Skeletal muscle tissue (tissue), 3 donors: ENCODE measurements at regions not wholly inside any gene's neighbourhood (a gene's known extent, or its start where the extent isn't known, plus 50 kb on each side); places are given as distances from the start of the nearest gene placed in this dataset.

Source experiments
- H3K27ac ChIP-seq: one replicate; pipeline ENCODE4 v1.7.0; 2013; ENCODE audit warnings: mild to moderate bottlenecking, low read depth, low read length, inconsistent platforms
- H3K27me3 ChIP-seq, 3 donors: one replicate each; pipeline ENCODE4 v1.7.0; 2013; ENCODE audit warnings: low read length in 3 of 3; ENCODE audit not compliant: control insufficient read depth in 3 of 3, insufficient read depth in 3 of 3
- H3K36me3 ChIP-seq, 3 donors: one replicate each; pipeline ENCODE4 v1.7.0; 2013; ENCODE audit warnings: low read length in 3 of 3; ENCODE audit not compliant: control insufficient read depth in 3 of 3, insufficient read depth in 3 of 3
- H3K4me1 ChIP-seq, 3 donors: one replicate each; pipeline ENCODE4 v1.7.0; 2013; ENCODE audit warnings: low read length in 3 of 3, mild to moderate bottlenecking in 3 of 3; ENCODE audit not compliant: control insufficient read depth in 3 of 3, insufficient read depth in 3 of 3
- H3K4me3 ChIP-seq, 3 donors: one replicate each; pipeline ENCODE4 v1.7.0; 2013; ENCODE audit warnings: low read length in 3 of 3
- H3K9ac ChIP-seq, 3 donors: one replicate each; pipeline ENCODE4 v1.7.0; 2013; ENCODE audit warnings: low read length in 3 of 3, mild to moderate bottlenecking in 3 of 3, moderate library complexity in 2 of 3, low read depth in 1 of 3
- H3K9me3 ChIP-seq, 3 donors: one replicate each; pipeline ENCODE4 v1.7.0; 2013; ENCODE audit warnings: low read length in 3 of 3; ENCODE audit not compliant: control insufficient read depth in 3 of 3
- donor health status: Osteomylitis.

DNA sequence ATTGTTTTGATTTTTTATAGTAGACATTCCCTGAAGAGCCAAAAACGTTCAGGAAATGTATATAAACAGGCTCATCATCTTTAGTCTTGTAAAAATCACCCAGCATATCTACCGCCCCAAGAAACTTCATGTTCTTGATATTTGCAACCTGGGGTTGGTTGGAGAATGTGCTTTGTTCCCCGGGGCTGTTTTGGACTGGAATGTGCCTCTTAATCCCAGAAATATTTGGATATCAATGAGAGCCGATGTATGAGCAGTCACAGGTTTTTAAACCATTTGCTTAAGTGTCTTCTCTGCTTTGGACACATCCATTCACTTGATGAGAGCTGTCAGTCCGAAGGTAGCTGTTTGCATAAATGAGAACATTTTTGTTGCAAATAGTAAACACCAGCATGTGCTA is 449.7 kb downstream of the PCDH7 start:
- Histone ChIP-seq H3K36me3 (no peaks in the 10 kb centered on the region), H3K27ac (no peak overlapping the region), H3K27me3 (no peaks in the 10 kb centered on the region), H3K9ac (no peak overlapping the region), H3K4me1 (no peaks in the 10 kb centered on the region), H3K9me3 (no peaks in the 10 kb centered on the region), H3K4me3 (no peak overlapping the region)

DNA sequence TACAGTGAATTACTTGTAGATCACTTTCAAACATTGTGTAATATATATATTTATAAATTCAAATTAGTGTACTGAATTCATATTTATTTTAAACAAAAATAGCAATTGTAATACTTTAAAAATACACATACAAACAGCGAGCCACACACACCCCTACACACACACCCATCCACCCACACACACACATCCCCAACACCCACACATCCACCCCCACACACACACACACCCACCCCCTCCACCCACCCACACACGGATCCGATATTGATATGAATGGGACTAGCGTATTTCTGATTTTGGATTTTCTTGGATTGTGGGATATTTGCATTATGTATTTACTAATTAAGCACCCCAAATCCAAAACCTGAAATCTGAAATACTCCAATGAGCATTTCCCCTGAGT is 451.2 kb downstream of the PCDH7 start:
- Histone ChIP-seq H3K27ac (no peak overlapping the region), H3K4me1 (no peaks in the 10 kb centered on the region), H3K27me3 (no peaks in the 10 kb centered on the region)

DNA sequence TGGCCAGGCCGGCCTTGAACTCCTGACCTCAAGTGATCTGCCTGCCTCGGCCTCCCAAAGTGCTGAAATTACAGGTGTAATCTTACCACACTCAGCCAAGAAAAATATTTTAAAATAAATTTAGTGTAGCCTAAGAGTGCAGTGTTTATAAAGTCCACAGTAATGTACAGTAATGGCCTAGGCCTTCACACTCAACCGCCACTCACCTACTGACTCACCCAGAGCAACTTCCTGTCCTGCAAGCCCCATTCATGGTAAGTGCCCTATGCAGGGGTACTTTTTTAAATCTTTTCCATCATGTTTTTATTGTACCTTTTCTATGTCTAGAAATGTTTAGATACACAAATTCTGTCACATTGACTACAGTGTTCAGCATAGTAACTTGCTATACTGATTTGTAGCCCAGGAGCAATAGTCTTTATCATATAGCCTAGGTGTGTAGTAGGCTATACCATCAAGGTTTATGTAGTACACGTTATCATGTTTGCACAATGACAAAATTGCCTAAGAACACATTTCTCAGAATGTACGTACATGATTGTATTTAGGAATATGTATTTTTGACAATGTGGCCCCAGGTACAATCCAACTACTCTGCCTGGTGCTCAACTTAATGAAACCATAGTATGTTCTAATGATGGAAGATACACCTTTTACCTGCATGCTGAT is 455.2 kb downstream of the PCDH7 start:
- peaks cover 0 to 2% (median 0%) of the 10 kb centered on the region in 3 donors for H3K9me3 ChIP-seq
- no peak overlapping the region for H3K9ac ChIP-seq
- no peaks in the 10 kb centered on the region for H3K27me3 ChIP-seq
- no peaks in the 10 kb centered on the region for H3K4me1 ChIP-seq
- H3K4me3 ChIP-seq, result no peak overlapping the region
- H3K27ac ChIP-seq, result no peak overlapping the region
- no peaks in the 10 kb centered on the region for H3K36me3 ChIP-seq

More for the DNA sequence above, 451.2 kb downstream of the PCDH7 start:
- Histone ChIP-seq H3K9me3 (no peaks in the 10 kb centered on the region), H3K4me3 (no peak overlapping the region), H3K9ac (no peak overlapping the region), H3K36me3 (no peaks in the 10 kb centered on the region)

DNA sequence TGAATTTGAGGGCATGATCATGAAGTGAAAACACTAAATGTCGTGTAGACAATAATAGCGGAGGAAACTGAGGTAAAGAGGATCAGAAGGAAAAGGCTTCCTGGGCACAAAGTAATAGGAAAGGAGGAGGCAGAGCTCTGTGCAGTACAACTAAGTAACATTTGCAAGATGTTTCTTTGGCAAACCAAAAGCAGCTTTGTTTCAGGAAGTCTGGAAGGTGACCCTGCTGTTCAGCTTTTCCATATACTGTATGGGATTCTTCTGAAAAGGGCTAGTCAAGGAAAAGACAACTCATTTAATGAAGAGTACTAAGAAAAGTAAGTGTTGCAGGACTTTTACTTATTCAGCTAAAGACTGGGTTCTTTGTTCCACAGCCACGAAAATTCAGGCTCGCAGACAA is 463.1 kb downstream of the PCDH7 start:
- H3K27me3 ChIP-seq, result no peaks in the 10 kb centered on the region
- H3K4me3 ChIP-seq, result no peak overlapping the region
- H3K9ac ChIP-seq, result no peak overlapping the region
- H3K9me3 ChIP-seq, result peaks cover 0 to 2% (median 0%) of the 10 kb centered on the region in 3 donors
- no peaks in the 10 kb centered on the region for H3K4me1 ChIP-seq
- H3K36me3 ChIP-seq, result no peaks in the 10 kb centered on the region
- no peak overlapping the region for H3K27ac ChIP-seq

DNA sequence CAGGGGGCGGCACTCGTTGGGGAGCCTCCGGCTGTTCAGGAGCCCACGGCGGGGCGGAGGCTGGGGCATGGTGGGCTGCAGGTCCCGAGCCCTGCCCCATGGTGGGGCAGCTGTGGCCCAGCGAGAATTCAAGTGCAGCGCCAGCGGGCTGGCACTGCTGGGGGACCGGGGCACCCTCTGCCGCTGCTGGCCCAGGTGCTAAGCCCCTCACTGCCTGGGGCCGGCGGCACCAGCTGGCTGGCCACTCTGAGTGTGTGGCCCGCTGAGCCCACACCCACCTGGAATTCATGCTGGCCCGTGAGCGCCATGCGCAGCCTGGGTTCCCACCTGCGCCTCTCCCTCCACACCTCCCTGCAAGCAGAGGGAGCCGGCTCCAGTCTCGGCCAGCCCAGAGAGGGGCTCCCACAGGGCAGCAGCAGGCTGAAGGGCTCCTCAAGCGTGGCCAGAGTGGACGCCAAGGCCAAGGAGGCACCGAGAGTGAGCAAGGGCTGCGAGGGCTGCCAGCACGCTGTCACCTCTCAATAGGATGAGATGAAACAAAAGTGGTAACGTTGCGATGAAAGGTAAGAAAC is 464.9 kb downstream of the PCDH7 start:
- Histone ChIP-seq H3K4me3 (no peak overlapping the region), H3K27me3 (no peaks in the 10 kb centered on the region), H3K27ac (no peak overlapping the region), H3K9ac (no peak overlapping the region), H3K36me3 (no peaks in the 10 kb centered on the region), H3K9me3 (no peaks in the 10 kb centered on the region), H3K4me1 (no peaks in the 10 kb centered on the region)

DNA sequence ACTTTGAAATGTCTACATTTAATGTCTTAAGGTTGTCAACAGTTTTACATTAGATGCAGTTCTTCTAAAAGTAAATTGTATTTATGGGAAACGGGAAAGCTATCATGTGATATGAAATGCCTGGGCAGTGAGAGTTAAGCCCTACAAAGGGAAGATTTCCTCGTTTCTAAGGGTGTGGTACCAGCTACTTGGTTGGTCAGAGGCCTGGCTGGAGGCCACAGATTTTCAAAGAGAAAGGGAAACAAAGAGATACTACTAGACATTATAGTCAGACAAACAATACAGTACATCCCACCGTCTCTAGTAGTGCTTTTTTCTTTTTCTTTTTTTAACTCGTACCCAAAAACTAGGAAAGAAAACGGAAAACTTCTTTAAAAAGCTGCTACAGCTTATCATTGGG is 467.8 kb downstream of the PCDH7 start:
- H3K27ac ChIP-seq, result no peak overlapping the region
- no peak overlapping the region for H3K9ac ChIP-seq
- no peaks in the 10 kb centered on the region for H3K36me3 ChIP-seq
- H3K4me3 ChIP-seq, result no peak overlapping the region
- no peaks in the 10 kb centered on the region for H3K9me3 ChIP-seq
- H3K4me1 ChIP-seq, result no peaks in the 10 kb centered on the region
- H3K27me3 ChIP-seq, result no peaks in the 10 kb centered on the region

DNA sequence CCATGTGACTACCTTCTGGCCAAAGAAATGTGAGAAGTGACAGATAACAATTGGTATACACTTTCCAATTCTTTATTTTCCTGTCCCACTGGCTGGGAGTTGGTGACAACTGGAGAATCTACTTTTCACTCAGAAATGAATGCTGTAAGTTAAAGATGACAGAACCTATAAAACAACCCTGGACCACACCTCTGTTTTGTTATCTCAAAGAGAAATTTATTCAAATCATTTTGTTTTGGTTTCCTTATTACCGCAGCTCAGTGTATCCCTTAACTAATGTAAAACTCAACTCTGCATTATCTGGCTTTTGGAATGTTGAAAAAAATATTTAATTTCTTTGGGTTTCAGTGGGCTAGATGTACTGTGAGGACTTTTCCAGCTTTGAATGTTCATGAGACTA is 469.8 kb downstream of the PCDH7 start:
- H3K4me3 ChIP-seq, result no peak overlapping the region
- H3K9me3 ChIP-seq, result no peaks in the 10 kb centered on the region

DNA sequence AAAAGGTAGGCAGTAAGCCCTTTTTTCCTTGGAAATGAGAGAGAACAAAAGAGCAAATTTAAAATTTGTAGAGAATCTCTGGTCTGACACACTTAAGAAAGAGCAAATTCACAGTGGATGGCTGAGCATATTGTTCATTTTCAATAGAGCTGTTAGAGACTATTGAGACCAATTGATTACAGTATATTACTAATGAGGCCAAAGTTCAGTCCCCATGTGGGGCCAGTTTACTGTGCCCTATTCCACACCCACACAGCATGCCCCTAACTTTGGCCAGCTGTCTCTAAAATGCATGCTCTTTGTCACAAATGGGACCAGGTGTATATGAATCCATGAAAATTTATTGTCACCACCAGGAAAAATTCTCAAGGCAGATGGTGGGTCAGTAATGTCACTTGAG is 470.5 kb downstream of the PCDH7 start:
- H3K27me3 ChIP-seq, result no peaks in the 10 kb centered on the region
- H3K9ac ChIP-seq, result no peak overlapping the region
- H3K4me1 ChIP-seq, result no peaks in the 10 kb centered on the region
- no peaks in the 10 kb centered on the region for H3K9me3 ChIP-seq
- no peak overlapping the region for H3K27ac ChIP-seq
- H3K4me3 ChIP-seq, result no peak overlapping the region
- no peaks in the 10 kb centered on the region for H3K36me3 ChIP-seq

More for the DNA sequence above, 469.8 kb downstream of the PCDH7 start:
- Histone ChIP-seq H3K4me1 (no peaks in the 10 kb centered on the region), H3K27ac (no peak overlapping the region), H3K9ac (no peak overlapping the region), H3K36me3 (no peaks in the 10 kb centered on the region), H3K27me3 (no peaks in the 10 kb centered on the region)

DNA sequence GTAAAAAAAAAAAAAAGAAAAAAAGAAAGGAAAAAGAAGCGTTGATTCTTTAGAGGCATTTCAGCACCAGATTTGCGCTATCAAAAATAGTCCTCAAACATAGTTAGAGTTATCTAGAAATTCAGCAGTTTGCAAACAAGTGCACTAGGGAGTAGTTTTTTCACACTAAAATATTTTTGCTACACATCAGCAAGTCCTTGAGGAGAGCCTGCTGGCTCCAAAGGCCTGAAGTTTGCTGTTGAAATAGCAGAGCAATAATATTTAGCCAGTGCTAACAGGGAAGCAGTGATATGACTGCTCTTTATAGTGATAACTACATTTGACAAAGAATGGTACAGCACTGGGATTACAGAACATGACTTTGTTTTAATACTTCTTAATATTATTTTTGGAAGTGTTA is 472.2 kb downstream of the PCDH7 start:
- Histone ChIP-seq H3K27ac (no peak overlapping the region), H3K4me1 (no peaks in the 10 kb centered on the region), H3K4me3 (no peak overlapping the region), H3K36me3 (no peaks in the 10 kb centered on the region), H3K9ac (no peak overlapping the region), H3K9me3 (no peaks in the 10 kb centered on the region), H3K27me3 (no peaks in the 10 kb centered on the region)

DNA sequence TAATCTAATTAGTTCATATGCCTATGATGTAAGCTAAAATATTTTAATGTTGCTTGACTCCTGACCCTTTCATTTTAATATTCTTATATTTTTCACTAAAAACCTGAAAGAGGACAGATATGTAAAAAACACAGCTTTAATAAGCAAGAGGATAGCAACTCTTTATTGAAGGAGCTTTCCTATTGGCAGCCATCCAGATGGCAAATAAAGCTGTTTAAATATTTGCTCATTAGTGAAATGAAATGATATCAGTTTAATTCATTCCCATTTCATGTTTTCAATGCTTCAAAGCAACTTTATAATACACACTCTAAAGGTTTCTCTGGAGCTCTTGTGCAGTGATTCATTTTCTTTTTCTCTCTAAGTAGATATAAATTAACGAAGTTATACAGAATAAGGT is 473.4 kb downstream of the PCDH7 start:
- Histone ChIP-seq H3K27me3 (no peaks in the 10 kb centered on the region), H3K27ac (no peak overlapping the region), H3K4me3 (no peak overlapping the region), H3K36me3 (no peaks in the 10 kb centered on the region), H3K9ac (no peak overlapping the region), H3K9me3 (no peaks in the 10 kb centered on the region), H3K4me1 (no peaks in the 10 kb centered on the region)
